GM23338 (cell line): ENCODE measurements at regions not wholly inside any gene's neighbourhood (a gene's known extent, or its start where the extent isn't known, plus 50 kb on each side); places are given as distances from the start of the nearest gene placed in this dataset.

Source experiments
- ETS1 ChIP-seq: IDR thresholded peaks from 2 replicates; pipeline ENCODE4 v1.6.1; 2016; ENCODE audit warnings: antibody characterized with exemption
- EZH2 ChIP-seq: fragments of 200-600 bp; sonication (generic); IDR thresholded peaks from one replicate; pipeline ENCODE4 v1.8.0; 2017; ENCODE audit warnings: antibody characterized with exemption, mild to moderate bottlenecking, low read depth; ENCODE audit not compliant: unreplicated experiment
- JUNB ChIP-seq: IDR thresholded peaks from one replicate; pipeline ENCODE4 v1.6.1; 2016; ENCODE audit warnings: antibody characterized with exemption; ENCODE audit not compliant: unreplicated experiment
- REST ChIP-seq: IDR thresholded peaks from one replicate; pipeline ENCODE4 v1.6.1; 2018; ENCODE audit warnings: antibody characterized with exemption; ENCODE audit not compliant: unreplicated experiment
- ZNF114 ChIP-seq: fragments of 250-450 bp; sonication (Bioruptor Pico); IDR thresholded peaks from 2 replicates; pipeline ENCODE4 v1.5.0; 2020; ENCODE audit warnings: mild to moderate bottlenecking, moderate library complexity
- ZNF331 ChIP-seq: fragments of 250-450 bp; sonication (Bioruptor Pico); IDR thresholded peaks from 2 replicates; pipeline ENCODE4 v1.5.0; 2020; ENCODE audit warnings: low read depth, mild to moderate bottlenecking, moderate library complexity
- ZNF462 ChIP-seq: fragments of 250-450 bp; sonication (Bioruptor Pico); IDR thresholded peaks from 2 replicates; pipeline ENCODE4 v1.5.0; 2020; ENCODE audit warnings: mild to moderate bottlenecking, moderate library complexity

- no peak for TF ChIP-seq REST
- no peak for TF ChIP-seq JUNB
- TF ChIP-seq ZNF114 (CRISPR knock-in tag) = no peak
- no peak for TF ChIP-seq ZNF331
- no peak for TF ChIP-seq EZH2
- TF ChIP-seq ETS1 = no peak
- no peak for TF ChIP-seq ZNF462 (CRISPR knock-in tag)
These were observed 165.4 kb upstream of the FOXF1 start (continued) for GRCh38 chr16:86344881-86345280.
